H1 (cell line): ENCODE measurements at regions not wholly inside any gene's neighbourhood (a gene's known extent, or its start where the extent isn't known, plus 50 kb on each side); places are given as distances from the start of the nearest gene placed in this dataset.

ENCODE experiments used
- CTCF ChIA-PET: fragments of 300-600 bp; sonication (Branson Sonifier 250); formaldehyde crosslinking; loops from one replicate; lab custom pipeline; 2021; ENCODE audit not compliant: partially characterized antibody; lab: Charles Lee
- POLR2A ChIA-PET: fragments of 300-600 bp; sonication (Branson Sonifier 250); formaldehyde crosslinking; loops from one replicate; lab custom pipeline; 2021; ENCODE audit warnings: inconsistent platforms; ENCODE audit not compliant: partially characterized antibody; lab: Charles Lee
- DNase-seq, 2 experiments: peaks; one replicate each; pipeline versions ENCODE4 v3.0.0 to v3.0.0-alpha.2; 2010 to 2022; ENCODE audit warnings: low spot score in 2 of 2, low read depth in 1 of 2, mixed read lengths in 1 of 2
- FAIRE-seq: peaks from 2 replicates; lab custom pipeline; 2011; peaks lifted over from hg19 to GRCh38; lab: Jason Lieb, UNC
- H2AFZ ChIP-seq: 2 replicates; pipeline ENCODE4 v1.8.1; 2012; ENCODE audit warnings: low read length, inconsistent platforms
- H2AK5ac ChIP-seq: 2 replicates; pipeline ENCODE4 v1.6.1; 2013; ENCODE audit warnings: low read depth, low read length
- H2BK120ac ChIP-seq: replicated peaks from 2 replicates; pipeline ENCODE3; 2013; ENCODE audit warnings: low read depth, low read length, inconsistent platforms
- H2BK12ac ChIP-seq: 2 replicates; pipeline ENCODE4 v1.6.1; 2013; ENCODE audit warnings: low read depth, low read length
- H2BK15ac ChIP-seq: 2 replicates; pipeline ENCODE4 v1.6.1; 2013; ENCODE audit warnings: low read length
- H2BK20ac ChIP-seq: 2 replicates; pipeline ENCODE4 v1.6.1; 2013; ENCODE audit warnings: low read length
- H2BK5ac ChIP-seq: 2 replicates; pipeline ENCODE4 v1.6.1; 2013; ENCODE audit warnings: low read depth, low read length
- H3K14ac ChIP-seq: 2 replicates; pipeline ENCODE4 v1.6.1; 2013; ENCODE audit warnings: inconsistent platforms; ENCODE audit not compliant: insufficient read length
- H3K18ac ChIP-seq: 2 replicates; pipeline ENCODE4 v1.6.1; 2013; ENCODE audit warnings: low read length; ENCODE audit errors: extremely low read depth
- H3K23ac ChIP-seq: 2 replicates; pipeline ENCODE4 v1.6.1; 2013; ENCODE audit warnings: inconsistent platforms; ENCODE audit not compliant: insufficient read length
- H3K23me2 ChIP-seq: 2 replicates; pipeline ENCODE4 v1.6.1; 2013; ENCODE audit warnings: low read depth, low read length
- H3K27ac ChIP-seq: 2 replicates; pipeline ENCODE4 v1.6.1; 2011; ENCODE audit warnings: low read depth, low read length, inconsistent platforms
- H3K27me3 ChIP-seq, 4 experiments: replicated peaks in 1 of 4; 1 replicate in 1 of 4; 2 replicates in 3 of 4; pipeline versions ENCODE4 v1.6.1 to v1.8.1; 2011 to 2013; ENCODE audit warnings: low read length in 3 of 4, mild to moderate bottlenecking in 3 of 4, inconsistent platforms in 2 of 4, mixed read lengths in 2 of 4, moderate library complexity in 1 of 4; ENCODE audit not compliant: control insufficient read depth in 3 of 4, insufficient read depth in 3 of 4; ENCODE audit errors: extremely low read depth in 1 of 4
- H3K36me3 ChIP-seq, 4 experiments: 2 replicates each; pipeline versions ENCODE4 v1.6.1 to v1.8.1; 2011 to 2013; ENCODE audit warnings: mild to moderate bottlenecking in 4 of 4, low read length in 3 of 4, moderate library complexity in 2 of 4, control low read depth in 1 of 4, inconsistent platforms in 1 of 4; ENCODE audit not compliant: insufficient read depth in 4 of 4, control insufficient read depth in 2 of 4
- H3K4ac ChIP-seq: replicated peaks from 2 replicates; pipeline ENCODE3; 2013; ENCODE audit warnings: low read length, low read depth, mixed read lengths, inconsistent platforms; ENCODE audit not compliant: insufficient read length
- H3K4me1 ChIP-seq, 4 experiments: replicated peaks in 1 of 4; 1 replicate in 1 of 4; 2 replicates in 3 of 4; pipeline versions ENCODE4 v1.6.1 to v1.8.1; 2011 to 2013; ENCODE audit warnings: low read length in 3 of 4, inconsistent platforms in 2 of 4, mixed read lengths in 1 of 4; ENCODE audit not compliant: insufficient read depth in 4 of 4, control insufficient read depth in 3 of 4
- H3K4me2 ChIP-seq, 2 experiments: 2 replicates each; pipeline versions ENCODE4 v1.6.1 to v1.8.1; 2011 to 2013; ENCODE audit warnings: low read depth in 2 of 2, low read length in 2 of 2, control low read depth in 1 of 2, inconsistent platforms in 1 of 2, mild to moderate bottlenecking in 1 of 2; ENCODE audit not compliant: insufficient read depth in 1 of 2
- H3K4me3 ChIP-seq, 4 experiments: fragments of 200-600, 300-600 bp in 1 of 4; sonication (generic), shearing (Covaris generic), sonication (Bioruptor Twin) in 1 of 4; 2 replicates each; pipeline versions ENCODE4 v1.5.1 to v1.8.1; 2011 to 2016; ENCODE audit warnings: low read length in 4 of 4, low read depth in 3 of 4, control low read depth in 2 of 4, inconsistent platforms in 2 of 4, mild to moderate bottlenecking in 2 of 4, mixed read lengths in 1 of 4, moderate library complexity in 1 of 4; ENCODE audit not compliant: insufficient read depth in 2 of 4; ENCODE audit errors: extremely low read depth in 1 of 4
- H3K56ac ChIP-seq: replicated peaks from 2 replicates; pipeline ENCODE3; 2013; ENCODE audit warnings: low read depth, mild to moderate bottlenecking, mixed read lengths, low read length, inconsistent platforms; ENCODE audit not compliant: insufficient read length
- H3K79me1 ChIP-seq: 2 replicates; pipeline ENCODE4 v1.6.1; 2013; ENCODE audit warnings: low read depth, low read length, control low read depth
- H3K79me2 ChIP-seq, 2 experiments: 2 replicates each; pipeline versions ENCODE4 v1.6.1 to v1.8.1; 2012 to 2013; ENCODE audit warnings: low read length in 2 of 2, mild to moderate bottlenecking in 2 of 2, inconsistent platforms in 1 of 2; ENCODE audit not compliant: insufficient read depth in 2 of 2, control insufficient read depth in 1 of 2
- H3K9ac ChIP-seq, 4 experiments: replicated peaks in 1 of 4; 1 replicate in 1 of 4; 2 replicates in 3 of 4; pipeline versions ENCODE4 v1.6.1 to v1.8.1; 2011 to 2013; ENCODE audit warnings: low read depth in 3 of 4, low read length in 3 of 4, control low read depth in 2 of 4, mild to moderate bottlenecking in 2 of 4, moderate library complexity in 2 of 4, inconsistent platforms in 1 of 4; ENCODE audit errors: extremely low read depth in 1 of 4
- H3K9me3 ChIP-seq, 2 experiments: 2 replicates each; pipeline versions ENCODE4 v1.6.1 to v1.8.1; 2012 to 2013; ENCODE audit warnings: mild to moderate bottlenecking in 2 of 2, moderate library complexity in 2 of 2, control low read depth in 1 of 2, inconsistent platforms in 1 of 2, low read depth in 1 of 2, low read length in 1 of 2, mixed read lengths in 1 of 2; ENCODE audit not compliant: insufficient read depth in 2 of 2
- H4K20me1 ChIP-seq, 2 experiments: replicated peaks in 1 of 2; 2 replicates each; pipeline versions ENCODE3 to v1.8.1; 2011 to 2013; ENCODE audit warnings: inconsistent platforms in 2 of 2, low read length in 2 of 2, mild to moderate bottlenecking in 1 of 2; ENCODE audit not compliant: insufficient read depth in 2 of 2, control insufficient read depth in 1 of 2
- H4K5ac ChIP-seq: 2 replicates; pipeline ENCODE4 v1.6.1; 2013; ENCODE audit warnings: low read length, low read depth, mixed read lengths, inconsistent platforms; ENCODE audit not compliant: insufficient read length
- H4K8ac ChIP-seq: 2 replicates; pipeline ENCODE4 v1.8.0; 2013; ENCODE audit warnings: mild to moderate bottlenecking, moderate library complexity, low read length, inconsistent platforms; ENCODE audit not compliant: insufficient read depth; ENCODE audit errors: extremely low read depth
- H4K91ac ChIP-seq: replicated peaks from 2 replicates; pipeline ENCODE3; 2013; ENCODE audit warnings: low read length, mixed read lengths, inconsistent platforms; ENCODE audit not compliant: insufficient read length
- BRCA1 ChIP-seq: IDR thresholded peaks from 2 replicates; pipeline ENCODE4 v1.6.1; 2012; ENCODE audit warnings: low read depth, low read length, improper control_type of control experiment
- CBX5 ChIP-seq: fragments of 300-800, 300-1000 bp; sonication (generic); IDR thresholded peaks from 2 replicates; pipeline ENCODE4 v1.7.1; 2016; ENCODE audit warnings: antibody characterized with exemption, low read length, low read depth
- SP1 ChIP-seq: IDR thresholded peaks from 2 replicates; pipeline ENCODE4 v1.6.1; 2011; ENCODE audit warnings: low read depth, low read length
- WGBS, 2 experiments: shearing (Covaris generic) in 1 of 2; methylation state at CpG; one replicate each; pipeline versions ENCODE4 v1.1.6 to v1.1.7; 2013 to 2015; ENCODE audit warnings: low lambda C conversion rate in 2 of 2, mixed read lengths in 2 of 2, inconsistent platforms in 1 of 2, low coverage in 1 of 2, missing lambda C conversion rate in 1 of 2; ENCODE audit not compliant: insufficient replicate concordance in 2 of 2, insufficient coverage in 1 of 2, insufficient read length in 1 of 2; ENCODE audit errors: extremely low coverage in 1 of 2, missing lambda C conversion rate in 1 of 2; 5-methylcytosine and 5-hydroxymethylcytosine counted together

- H4K8ac ChIP-seq, result no peak overlapping the region
- no peaks in the 10 kb centered on the region for H3K27me3 ChIP-seq
- FAIRE-seq (no peak), DNase-seq (no peak)
- no peak overlapping the region for H3K23ac ChIP-seq
- no peak overlapping the region for H2BK20ac ChIP-seq
- ChIA-PET CTCF (no interaction called here), POLR2A (no interaction called here)
- no peaks in the 10 kb centered on the region for H3K9me3 ChIP-seq
- TF ChIP-seq SP1 (no peak), BRCA1 (no peak), CBX5 (no peak)
- H3K9ac ChIP-seq, result no peak overlapping the region
- no peaks in the 10 kb centered on the region for H3K79me2 ChIP-seq
- no peaks in the 10 kb centered on the region for H4K20me1 ChIP-seq
- H2AFZ ChIP-seq, result no peak overlapping the region
- no peak overlapping the region for H3K56ac ChIP-seq
- H2BK5ac ChIP-seq, result no peak overlapping the region
- 93% methylated on average over 2 of the region's 2 CpGs; no CpG with 5 or more reads in 1 of the 2 experiments for WGBS, 2 experiments
- H3K27ac ChIP-seq, result no peak overlapping the region
- H2BK120ac ChIP-seq, result no peak overlapping the region
- H3K36me3 ChIP-seq, result no peaks in the 10 kb centered on the region
- H3K4me2 ChIP-seq, result no peak overlapping the region
- H3K23me2 ChIP-seq, result no peaks in the 10 kb centered on the region; the same call in 1 of the 2 replicates
- no peak overlapping the region for H3K4me3 ChIP-seq
- H2BK15ac ChIP-seq, result no peak overlapping the region
- peaks cover 0 to 4% (median 1%) of the 10 kb centered on the region in 4 experiments; a peak in 3 of 7 replicates for H3K4me1 ChIP-seq
- no peak overlapping the region for H2AK5ac ChIP-seq
- no peak overlapping the region for H3K4ac ChIP-seq
- no peak overlapping the region for H2BK12ac ChIP-seq
- H4K91ac ChIP-seq, result no peak overlapping the region
- H3K14ac ChIP-seq, result no peak overlapping the region
- no peak overlapping the region for H3K18ac ChIP-seq
- H3K79me1 ChIP-seq, result no peaks in the 10 kb centered on the region
- H4K5ac ChIP-seq, result no peak overlapping the region
Observed at GRCh38 chr4:128359422-128359821, 71.8 kb upstream of the PGRMC2 start.
